Neural progenitor cell (in vitro differentiated cells): ENCODE measurements at regions not wholly inside any gene's neighbourhood (a gene's known extent, or its start where the extent isn't known, plus 50 kb on each side); places are given as distances from the start of the nearest gene placed in this dataset.

ENCODE experiments used
- EZH2 ChIP-seq: fragments of 200-600 bp; sonication (generic); IDR thresholded peaks from 2 replicates; pipeline ENCODE4 v1.6.1; 2017; ENCODE audit warnings: antibody characterized with exemption, mild to moderate bottlenecking, moderate library complexity
- TF ChIP-seq, protein P1 (sequence below): fragments of 200-600 bp; sonication (generic); IDR thresholded peaks from 2 replicates; pipeline ENCODE4 v1.5.1; 2017; ENCODE audit warnings: antibody characterized with exemption, mild to moderate bottlenecking

DNA sequence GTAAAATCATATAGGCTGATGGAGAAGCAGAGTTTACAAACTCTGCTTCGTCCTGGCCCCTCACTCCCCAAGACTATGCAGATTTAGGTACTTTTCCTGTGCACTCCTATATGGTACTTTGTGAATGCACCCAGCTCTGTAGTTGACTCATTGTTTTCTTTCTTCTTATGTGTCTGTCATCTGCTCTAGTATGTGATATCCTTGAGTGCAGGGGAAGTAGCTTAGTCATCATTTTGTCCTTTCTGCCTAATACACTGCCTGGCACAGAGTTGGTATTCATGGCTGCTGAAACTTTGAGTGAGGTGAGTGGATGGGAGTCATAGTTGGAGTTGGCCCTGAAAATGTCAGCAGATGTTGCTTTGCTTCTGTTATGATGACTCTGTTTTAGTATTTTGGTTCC, 222.6 kb downstream of the RNF144B start:
- TF ChIP-seq, protein P1, sequence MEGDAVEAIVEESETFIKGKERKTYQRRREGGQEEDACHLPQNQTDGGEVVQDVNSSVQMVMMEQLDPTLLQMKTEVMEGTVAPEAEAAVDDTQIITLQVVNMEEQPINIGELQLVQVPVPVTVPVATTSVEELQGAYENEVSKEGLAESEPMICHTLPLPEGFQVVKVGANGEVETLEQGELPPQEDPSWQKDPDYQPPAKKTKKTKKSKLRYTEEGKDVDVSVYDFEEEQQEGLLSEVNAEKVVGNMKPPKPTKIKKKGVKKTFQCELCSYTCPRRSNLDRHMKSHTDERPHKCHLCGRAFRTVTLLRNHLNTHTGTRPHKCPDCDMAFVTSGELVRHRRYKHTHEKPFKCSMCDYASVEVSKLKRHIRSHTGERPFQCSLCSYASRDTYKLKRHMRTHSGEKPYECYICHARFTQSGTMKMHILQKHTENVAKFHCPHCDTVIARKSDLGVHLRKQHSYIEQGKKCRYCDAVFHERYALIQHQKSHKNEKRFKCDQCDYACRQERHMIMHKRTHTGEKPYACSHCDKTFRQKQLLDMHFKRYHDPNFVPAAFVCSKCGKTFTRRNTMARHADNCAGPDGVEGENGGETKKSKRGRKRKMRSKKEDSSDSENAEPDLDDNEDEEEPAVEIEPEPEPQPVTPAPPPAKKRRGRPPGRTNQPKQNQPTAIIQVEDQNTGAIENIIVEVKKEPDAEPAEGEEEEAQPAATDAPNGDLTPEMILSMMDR, result no peak
- no peak for TF ChIP-seq EZH2
